A549 (cell line): ENCODE measurements at regions not wholly inside any gene's neighbourhood (a gene's known extent, or its start where the extent isn't known, plus 50 kb on each side); places are given as distances from the start of the nearest gene placed in this dataset.

Experiments used
- ATAC-seq, 2 experiments: fragments of 200-7000 bp in 1 of 2; fragments of >200 bp in 1 of 2; cut with Nextera tagmentation in 1 of 2; cut with Tn5 transposase in 1 of 2; 3 replicates each; pipeline versions ENCODE4 v1.8.0 to v1.9.1; 2018 to 2020; ENCODE audit warnings: mild to moderate bottlenecking in 1 of 2, moderate library complexity in 1 of 2
- CTCF ChIA-PET: fragments of 300-600 bp; sonication (Branson Sonifier 250); formaldehyde crosslinking; extraction: SDS; loops from one replicate; lab custom pipeline; 2021; ENCODE audit warnings: antibody characterized with exemption, inconsistent platforms; lab: Yijun Ruan, JAX
- POLR2A ChIA-PET: fragments of 350-600 bp; formaldehyde crosslinking; extraction: SDS; loops from one replicate; lab custom pipeline; 2021; ENCODE audit warnings: antibody characterized with exemption, inconsistent platforms; lab: Yijun Ruan, JAX
- DNase-seq, 2 experiments: peaks; one replicate each; pipeline versions ENCODE4 v3.0.0 to v3.0.0-alpha.2; 2011 to 2016; ENCODE audit warnings: low read depth in 1 of 2, low spot score in 1 of 2
- FAIRE-seq: peaks from 2 replicates; lab custom pipeline; 2011; peaks lifted over from hg19 to GRCh38; lab: Jason Lieb, UNC
- H3K27ac ChIP-seq, 2 experiments: fragments of >200 bp; sonication (Bioruptor Twin); formaldehyde crosslinking; 3 replicates each; pipeline ENCODE4 v1.5.1; 2016 to 2017
- H3K4me1 ChIP-seq: fragments of >200 bp; sonication (Bioruptor Twin); formaldehyde crosslinking; 3 replicates; pipeline ENCODE4 v1.6.1; 2016
- H3K4me2 ChIP-seq: fragments of >200 bp; sonication (Bioruptor Twin); formaldehyde crosslinking; 3 replicates; pipeline ENCODE4 v1.6.1; 2016
- H3K4me3 ChIP-seq: fragments of >200 bp; sonication (Bioruptor Twin); formaldehyde crosslinking; 3 replicates; pipeline ENCODE4 v1.5.1; 2016
- H3K9me3 ChIP-seq: fragments of >200 bp; sonication (Bioruptor Twin); formaldehyde crosslinking; 3 replicates; pipeline ENCODE4 v1.6.1; 2016
- BHLHE40 ChIP-seq: IDR thresholded peaks from 2 replicates; pipeline ENCODE4 v1.6.1; 2012; ENCODE audit warnings: low read depth, low read length, inconsistent platforms
- CBX8 ChIP-seq: fragments of 200-600 bp; sonication (generic); IDR thresholded peaks from 2 replicates; pipeline ENCODE4 v1.6.1; 2016
- CEBPB ChIP-seq, 2 experiments: fragments of >200 bp in 1 of 2; sonication (Bioruptor Twin) in 1 of 2; formaldehyde crosslinking in 1 of 2; IDR thresholded peaks; 2 replicates each; pipeline ENCODE4 v1.6.1; 2012 to 2016
- CHD2 ChIP-seq: fragments of 150-350 bp; IDR thresholded peaks from 2 replicates; pipeline ENCODE4 v1.6.1; 2014; ENCODE audit warnings: low read length; ENCODE audit not compliant: partially characterized antibody
- CHD4 ChIP-seq: fragments of 200-600 bp; sonication (generic); IDR thresholded peaks from 2 replicates; pipeline ENCODE4 v1.6.1; 2016; ENCODE audit warnings: antibody characterized with exemption, mild to moderate bottlenecking, borderline replicate concordance
- EP300 ChIP-seq, 2 experiments: fragments of >200 bp; sonication (Bioruptor Twin); formaldehyde crosslinking; IDR thresholded peaks; 2 replicates in 1 of 2; 3 replicates in 1 of 2; pipeline ENCODE4 v1.6.1; 2016 to 2017
- HOXA7 ChIP-seq: fragments of 250-450 bp; sonication (Bioruptor Pico); IDR thresholded peaks from 2 replicates; pipeline ENCODE4 v1.5.0; 2020; ENCODE audit warnings: mild to moderate bottlenecking, moderate library complexity
- HOXB13 ChIP-seq: fragments of 250-450 bp; sonication (Bioruptor Pico); IDR thresholded peaks from 2 replicates; pipeline ENCODE4 v1.5.0; 2020; ENCODE audit warnings: low read depth, mild to moderate bottlenecking, moderate library complexity
- MAFK ChIP-seq: fragments of 450-650 bp; IDR thresholded peaks from 2 replicates; pipeline ENCODE4 v1.6.1; 2014; ENCODE audit not compliant: partially characterized antibody
- NR3C1 ChIP-seq: fragments of >200 bp; sonication (Bioruptor Twin); formaldehyde crosslinking; IDR thresholded peaks from 3 replicates; pipeline ENCODE4 v1.6.1; 2017
- PHF8 ChIP-seq: fragments of 200-600 bp; sonication (generic); IDR thresholded peaks from 2 replicates; pipeline ENCODE4 v1.6.1; 2016; ENCODE audit warnings: low read depth, mild to moderate bottlenecking, antibody characterized with exemption, moderate library complexity, borderline replicate concordance
- RARB ChIP-seq: fragments of 250-450 bp; sonication (Bioruptor Pico); IDR thresholded peaks from 2 replicates; pipeline ENCODE4 v1.8.0; 2021; ENCODE audit warnings: mild to moderate bottlenecking, moderate library complexity
- RCOR1 ChIP-seq: fragments of 150-350 bp; IDR thresholded peaks from 2 replicates; pipeline ENCODE4 v1.6.1; 2014; ENCODE audit warnings: antibody characterized with exemption, low read length, low read depth
- REST ChIP-seq: fragments of 200-600 bp; sonication (generic); IDR thresholded peaks from 2 replicates; pipeline ENCODE4 v1.6.1; 2016; ENCODE audit warnings: antibody characterized with exemption, mild to moderate bottlenecking, moderate library complexity
- SREBF2 ChIP-seq: fragments of 450-650 bp; IDR thresholded peaks from 2 replicates; pipeline ENCODE4 v1.6.1; 2014; ENCODE audit warnings: mild to moderate bottlenecking, moderate library complexity
- TFCP2L1 ChIP-seq: fragments of 250-450 bp; sonication (Bioruptor Pico); IDR thresholded peaks from 2 replicates; pipeline ENCODE4 v1.5.0; 2021; ENCODE audit warnings: mild to moderate bottlenecking
- USF2 ChIP-seq: fragments of 450-650 bp; IDR thresholded peaks from 2 replicates; pipeline ENCODE4 v1.6.1; 2014; ENCODE audit warnings: antibody characterized with exemption
- ZC3H11A ChIP-seq: fragments of 450-650 bp; IDR thresholded peaks from 2 replicates; pipeline ENCODE4 v1.6.1; 2014; ENCODE audit warnings: antibody characterized with exemption, mild to moderate bottlenecking
- WGBS: methylation state at CpG from one replicate; pipeline ENCODE4 v1.1.6; 2017; ENCODE audit errors: missing lambda C conversion rate; 5-methylcytosine and 5-hydroxymethylcytosine counted together
- TF ChIP-seq, protein P1 (sequence below): fragments of >200 bp; sonication (Bioruptor Twin); formaldehyde crosslinking; IDR thresholded peaks from 3 replicates; pipeline ENCODE4 v1.5.1; 2016
- TF ChIP-seq, protein P2 (sequence below): fragments of >200 bp; sonication (Bioruptor Twin); formaldehyde crosslinking; IDR thresholded peaks from 3 replicates; pipeline ENCODE4 v1.6.1; 2016

DNA sequence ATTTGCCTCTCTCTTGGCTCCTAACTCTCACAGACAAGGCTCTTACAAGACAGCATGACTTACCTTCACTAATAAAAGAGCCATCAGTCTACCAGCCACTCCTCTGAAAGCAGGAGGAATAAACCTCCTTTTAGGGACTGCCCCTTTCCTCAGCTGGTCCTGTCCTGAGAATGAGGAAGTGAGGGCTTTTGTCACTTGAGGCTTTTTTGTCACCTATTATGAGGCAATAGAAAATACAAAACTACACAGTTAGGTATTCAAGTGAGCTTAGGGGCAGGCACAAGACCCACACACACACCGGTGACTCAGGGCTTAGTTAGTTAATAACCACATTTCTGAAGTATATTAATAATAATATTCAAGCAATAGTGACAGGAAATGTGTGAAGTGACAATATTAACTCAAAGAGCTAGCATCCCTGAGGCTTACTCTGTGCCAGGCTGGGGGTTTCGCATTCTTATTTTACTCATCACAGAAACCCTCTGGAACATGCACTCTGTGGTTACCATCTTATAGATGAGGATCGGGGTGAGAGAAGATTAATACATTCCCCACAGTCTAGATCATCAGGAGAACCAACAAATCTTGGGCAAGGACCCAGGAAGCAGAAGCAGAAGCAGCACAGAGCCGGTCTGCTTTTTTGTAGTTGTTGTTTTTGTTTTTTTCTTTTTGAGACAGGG lies 379.9 kb downstream of the LIG4 start (continued):
- TF ChIP-seq, protein P1, sequence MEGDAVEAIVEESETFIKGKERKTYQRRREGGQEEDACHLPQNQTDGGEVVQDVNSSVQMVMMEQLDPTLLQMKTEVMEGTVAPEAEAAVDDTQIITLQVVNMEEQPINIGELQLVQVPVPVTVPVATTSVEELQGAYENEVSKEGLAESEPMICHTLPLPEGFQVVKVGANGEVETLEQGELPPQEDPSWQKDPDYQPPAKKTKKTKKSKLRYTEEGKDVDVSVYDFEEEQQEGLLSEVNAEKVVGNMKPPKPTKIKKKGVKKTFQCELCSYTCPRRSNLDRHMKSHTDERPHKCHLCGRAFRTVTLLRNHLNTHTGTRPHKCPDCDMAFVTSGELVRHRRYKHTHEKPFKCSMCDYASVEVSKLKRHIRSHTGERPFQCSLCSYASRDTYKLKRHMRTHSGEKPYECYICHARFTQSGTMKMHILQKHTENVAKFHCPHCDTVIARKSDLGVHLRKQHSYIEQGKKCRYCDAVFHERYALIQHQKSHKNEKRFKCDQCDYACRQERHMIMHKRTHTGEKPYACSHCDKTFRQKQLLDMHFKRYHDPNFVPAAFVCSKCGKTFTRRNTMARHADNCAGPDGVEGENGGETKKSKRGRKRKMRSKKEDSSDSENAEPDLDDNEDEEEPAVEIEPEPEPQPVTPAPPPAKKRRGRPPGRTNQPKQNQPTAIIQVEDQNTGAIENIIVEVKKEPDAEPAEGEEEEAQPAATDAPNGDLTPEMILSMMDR, result no peak
- TF ChIP-seq HOXA7, result no peak

DNA sequence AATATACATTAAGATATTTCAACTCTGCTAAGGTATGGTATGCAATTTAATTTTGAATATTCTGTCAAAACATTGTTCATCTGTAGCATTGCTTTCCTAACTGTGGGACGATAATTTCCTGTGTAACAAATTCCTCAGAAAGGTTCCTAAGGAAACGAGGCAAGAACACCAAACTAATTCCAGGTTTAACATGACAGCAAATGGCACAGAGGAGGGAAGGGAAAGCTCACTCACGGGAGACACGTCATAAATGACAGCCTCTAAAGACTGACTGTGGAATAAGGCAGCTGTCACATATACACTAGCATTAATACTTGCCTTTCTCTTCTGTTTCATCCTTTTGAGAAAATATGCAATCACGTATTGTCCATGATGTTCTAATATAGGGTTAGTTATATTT lies 380.6 kb downstream of the LIG4 start:
- 6% methylated on average over 5 of the region's 5 CpGs for WGBS
- no peak for FAIRE-seq
- no peak for TF ChIP-seq CEBPB (IDR thresholded peaks at IDR 0.05)
- TF ChIP-seq HOXB13 (CRISPR knock-in tag), result no peak
- TF ChIP-seq, protein P2, sequence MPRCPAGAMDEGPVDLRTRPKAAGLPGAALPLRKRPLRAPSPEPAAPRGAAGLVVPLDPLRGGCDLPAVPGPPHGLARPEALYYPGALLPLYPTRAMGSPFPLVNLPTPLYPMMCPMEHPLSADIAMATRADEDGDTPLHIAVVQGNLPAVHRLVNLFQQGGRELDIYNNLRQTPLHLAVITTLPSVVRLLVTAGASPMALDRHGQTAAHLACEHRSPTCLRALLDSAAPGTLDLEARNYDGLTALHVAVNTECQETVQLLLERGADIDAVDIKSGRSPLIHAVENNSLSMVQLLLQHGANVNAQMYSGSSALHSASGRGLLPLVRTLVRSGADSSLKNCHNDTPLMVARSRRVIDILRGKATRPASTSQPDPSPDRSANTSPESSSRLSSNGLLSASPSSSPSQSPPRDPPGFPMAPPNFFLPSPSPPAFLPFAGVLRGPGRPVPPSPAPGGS, result no peak
- no peak for TF ChIP-seq USF2
- no peak for TF ChIP-seq MAFK
- no peak for TF ChIP-seq CBX8
- TF ChIP-seq EP300 (IDR thresholded peaks at IDR 0.05), result no peak
- no peak for TF ChIP-seq BHLHE40
- no peak for TF ChIP-seq NR3C1
- no peak for TF ChIP-seq RARB
- TF ChIP-seq, all 56 proteins: peak for 0
- no peak for DNase-seq
- no peak overlapping the region for H3K4me2 ChIP-seq
- H3K4me3 ChIP-seq, result no peak overlapping the region
- H3K27ac ChIP-seq, result no peak overlapping the region
- POLR2A ChIA-PET, result no interaction called here
- CTCF ChIA-PET, result no interaction called here
- no peaks in the 10 kb centered on the region for H3K9me3 ChIP-seq
- no peak for ATAC-seq
- no peaks in the 10 kb centered on the region for H3K4me1 ChIP-seq

DNA sequence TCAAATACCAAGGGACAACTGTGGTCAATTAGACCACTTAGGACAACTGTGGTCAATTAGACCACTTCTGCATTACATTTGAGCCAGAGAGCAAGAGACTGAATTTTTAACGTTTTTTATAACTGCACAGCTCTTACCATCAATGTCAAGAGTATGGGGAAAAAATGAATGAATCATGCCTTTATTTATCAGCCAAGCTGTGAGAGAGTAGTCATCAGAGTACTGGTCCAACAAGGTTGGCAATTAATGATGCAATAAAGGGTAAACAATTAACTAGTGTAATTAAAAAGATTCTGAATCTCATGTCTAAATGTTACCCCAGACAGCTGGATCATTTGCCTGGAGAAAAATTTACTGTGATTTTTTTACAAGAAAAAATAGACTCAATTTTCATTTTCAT lies 381.1 kb downstream of the LIG4 start:
- Histone ChIP-seq H3K4me1 (no peaks in the 10 kb centered on the region), H3K4me3 (no peak overlapping the region), H3K9me3 (no peaks in the 10 kb centered on the region), H3K4me2 (no peak overlapping the region), H3K27ac (no peak overlapping the region)
- CTCF ChIA-PET, result no interaction called here
- POLR2A ChIA-PET, result no interaction called here
- FAIRE-seq, result no peak
- no peak for TF ChIP-seq TFCP2L1 (CRISPR knock-in tag)
- TF ChIP-seq PHF8, result no peak
- no peak for TF ChIP-seq RCOR1
- no peak for TF ChIP-seq CHD2
- no peak for TF ChIP-seq REST
- no peak for TF ChIP-seq CHD4
- no peak for TF ChIP-seq SREBF2
- no peak for TF ChIP-seq MAFK
- TF ChIP-seq ZC3H11A, result no peak
- no peak for ATAC-seq
- WGBS, result 0% methylated on average over 1 of the region's 1 CpG
- no peak for DNase-seq
